Activated CD4-positive, CD25-positive, alpha-beta regulatory T cell treated with anti-CD3 and anti-CD28 coated beads, Interleukin-2, amount 50 U/mL, for 72 hours (primary cell): ENCODE measurements at regions not wholly inside any gene's neighbourhood (a gene's known extent, or its start where the extent isn't known, plus 50 kb on each side); places are given as distances from the start of the nearest gene placed in this dataset.

Experiments
- DNase-seq: peaks from one replicate; pipeline ENCODE4 v3.0.0; 2021

- no peak for DNase-seq
Observed at GRCh38 chr10:131015271-131015670, 296.2 kb downstream of the TCERG1L start.

- DNase-seq: no peak
Observed at GRCh38 chr10:131016556-131016955, 295.0 kb downstream of the TCERG1L start.

- DNase-seq: no peak
Observed at GRCh38 chr10:131017566-131018285, 293.8 kb downstream of the TCERG1L start.

GRCh38 chr10:131018886-131019500 is 292.5 kb downstream of the TCERG1L start:
- no peak for DNase-seq

- no peak for DNase-seq
Observed at GRCh38 chr10:131019696-131020095, 291.8 kb downstream of the TCERG1L start.

GRCh38 chr10:131020775-131021174 is 290.7 kb downstream of the TCERG1L start:
- no peak for DNase-seq

- DNase-seq: no peak
Observed at GRCh38 chr10:131021246-131021895, 290.1 kb downstream of the TCERG1L start.

- DNase-seq: no peak
Observed at GRCh38 chr10:131021969-131022368, 289.6 kb downstream of the TCERG1L start.

GRCh38 chr10:131022369-131022768 is 289.2 kb downstream of the TCERG1L start:
- DNase-seq: no peak

GRCh38 chr10:131022981-131023380 is 288.5 kb downstream of the TCERG1L start:
- no peak for DNase-seq

GRCh38 chr10:131024259-131025131 is 287.0 kb downstream of the TCERG1L start:
- DNase-seq: no peak

GRCh38 chr10:131025333-131025732 is 286.2 kb downstream of the TCERG1L start:
- DNase-seq: no peak

- DNase-seq: no peak
Observed at GRCh38 chr10:131027256-131027655, 284.3 kb downstream of the TCERG1L start.

GRCh38 chr10:131031346-131031745 is 280.2 kb downstream of the TCERG1L start:
- DNase-seq: no peak

GRCh38 chr10:131032329-131033165 is 279.0 kb downstream of the TCERG1L start:
- no peak for DNase-seq

GRCh38 chr10:131033166-131034085 is 278.1 kb downstream of the TCERG1L start:
- DNase-seq: no peak

- DNase-seq: no peak
Observed at GRCh38 chr10:131034451-131034850, 277.1 kb downstream of the TCERG1L start.

GRCh38 chr10:131035779-131036178 is 275.7 kb downstream of the TCERG1L start:
- DNase-seq: no peak

GRCh38 chr10:131038056-131038455 is 273.5 kb downstream of the TCERG1L start:
- no peak for DNase-seq

- no peak for DNase-seq
Observed at GRCh38 chr10:131041031-131041430, 270.5 kb downstream of the TCERG1L start.

- DNase-seq: no peak
Observed at GRCh38 chr10:131041441-131041840, 270.1 kb downstream of the TCERG1L start.
